Keratinocyte (primary cell): ENCODE measurements at regions not wholly inside any gene's neighbourhood (a gene's known extent, or its start where the extent isn't known, plus 50 kb on each side); places are given as distances from the start of the nearest gene placed in this dataset.

Experiments
- CTCF ChIP-seq, 3 experiments: IDR thresholded peaks in 1 of 3; conservative IDR thresholded peaks in 1 of 3; optimal IDR thresholded peaks in 1 of 3; 2 replicates in 2 of 3; 3 replicates in 1 of 3; pipeline versions ENCODE3 to v1.5.1; 2011; ENCODE audit warnings: low read length in 3 of 3, mild to moderate bottlenecking in 3 of 3, moderate library complexity in 2 of 3, control low read depth in 1 of 3, inconsistent platforms in 1 of 3; ENCODE audit not compliant: insufficient read depth in 2 of 3; ENCODE audit errors: extremely low read depth in 1 of 3
- EZH2 ChIP-seq: IDR thresholded peaks from one replicate; pipeline ENCODE4 v1.6.1; 2012; ENCODE audit warnings: inconsistent platforms, mild to moderate bottlenecking, low read length, moderate library complexity

- no peak for TF ChIP-seq CTCF (optimal IDR thresholded peaks at IDR 0.05 in 1 of 3, IDR thresholded peaks at IDR 0.05 in 1 of 3, conservative IDR thresholded peaks at IDR 0.05 in 1 of 3; ENCODE audit: extremely low read depth in 1 of 3, insufficient read depth in 2 of 3, low read length in 3 of 3)
- no peak for TF ChIP-seq EZH2
Measured at GRCh38 chr11:70682760-70683159, 284.4 kb downstream of the CTTN start.
